T-helper 22 cell (primary cell): ENCODE measurements at regions not wholly inside any gene's neighbourhood (a gene's known extent, or its start where the extent isn't known, plus 50 kb on each side); places are given as distances from the start of the nearest gene placed in this dataset.
"Not testable (repeated sequence)": the region's sequence is repeated elsewhere in the genome, so short reads cannot be mapped to it uniquely, and the experiment has no call there.

Experiments used
- DNase-seq: peaks from one replicate; pipeline ENCODE4 v3.0.0-alpha.2; 2020; ENCODE audit warnings: low read depth

DNA sequence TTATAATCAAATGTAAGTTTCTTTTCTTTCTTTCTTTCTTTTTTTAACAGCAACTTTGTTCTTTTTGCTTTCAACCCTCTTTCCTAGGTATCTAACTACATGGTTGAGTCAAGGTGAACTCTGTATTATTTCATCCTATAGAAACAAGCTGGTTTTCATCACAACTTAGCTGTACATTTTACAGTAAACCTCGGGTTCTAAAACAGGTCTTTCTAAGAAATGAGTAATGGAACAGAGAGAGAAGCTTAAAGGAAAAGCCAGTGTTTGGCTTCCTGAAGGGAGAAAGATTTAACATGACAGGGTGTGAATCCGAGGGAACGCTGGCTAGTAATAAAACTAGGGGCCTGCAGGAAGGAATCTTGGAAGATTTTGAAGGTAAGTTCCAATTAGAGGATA lies 143.4 kb upstream of the ITGB1 start:
- no peak for DNase-seq

DNA sequence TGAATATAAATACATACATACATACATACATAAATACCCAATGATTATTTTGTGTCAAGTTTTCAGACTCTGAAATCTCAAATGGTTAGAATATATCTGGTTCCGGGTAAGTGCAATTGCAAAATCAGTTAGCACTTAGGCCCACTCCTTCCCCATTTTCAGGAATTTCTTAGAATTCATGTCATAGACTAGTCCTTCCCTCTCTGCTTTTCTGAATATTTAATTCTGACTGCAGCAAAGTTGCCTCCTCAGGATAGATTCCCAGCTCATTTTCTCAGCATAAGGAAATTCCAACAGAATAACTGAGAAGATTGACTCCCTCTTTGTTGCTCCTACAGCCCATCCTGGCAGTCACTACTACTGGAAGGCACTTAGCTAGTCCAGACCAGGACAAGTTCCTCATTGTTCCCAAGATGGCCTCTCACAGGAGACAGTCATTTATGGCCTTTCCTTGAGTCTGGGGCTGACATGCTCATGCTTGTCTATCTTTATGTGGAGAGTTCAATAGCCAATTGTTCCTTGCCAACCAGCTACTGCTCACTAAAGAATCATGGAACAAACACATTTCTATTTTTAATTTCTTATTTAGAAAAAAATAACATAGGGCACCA lies 142.9 kb upstream of the ITGB1 start:
- DNase-seq: no peak

DNA sequence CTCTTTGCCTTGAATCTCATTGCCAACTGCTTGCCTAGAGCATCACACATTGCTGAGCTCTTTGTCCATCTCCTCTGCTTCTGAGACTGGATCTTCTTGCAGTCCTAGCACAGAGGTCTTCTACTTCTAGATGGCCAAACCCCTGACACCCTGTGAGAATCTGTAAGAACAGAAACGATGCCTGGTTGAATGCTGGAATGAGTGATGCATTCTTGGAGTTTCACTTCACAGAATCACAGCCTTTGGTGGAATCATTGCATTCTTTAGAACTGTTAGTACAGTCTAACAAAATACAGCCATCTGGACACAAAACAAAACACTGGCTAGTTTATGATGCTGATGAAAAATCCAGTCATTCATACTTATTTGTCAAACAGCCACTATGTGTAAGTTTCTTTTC lies 141.7 kb upstream of the ITGB1 start:
- DNase-seq: no peak

DNA sequence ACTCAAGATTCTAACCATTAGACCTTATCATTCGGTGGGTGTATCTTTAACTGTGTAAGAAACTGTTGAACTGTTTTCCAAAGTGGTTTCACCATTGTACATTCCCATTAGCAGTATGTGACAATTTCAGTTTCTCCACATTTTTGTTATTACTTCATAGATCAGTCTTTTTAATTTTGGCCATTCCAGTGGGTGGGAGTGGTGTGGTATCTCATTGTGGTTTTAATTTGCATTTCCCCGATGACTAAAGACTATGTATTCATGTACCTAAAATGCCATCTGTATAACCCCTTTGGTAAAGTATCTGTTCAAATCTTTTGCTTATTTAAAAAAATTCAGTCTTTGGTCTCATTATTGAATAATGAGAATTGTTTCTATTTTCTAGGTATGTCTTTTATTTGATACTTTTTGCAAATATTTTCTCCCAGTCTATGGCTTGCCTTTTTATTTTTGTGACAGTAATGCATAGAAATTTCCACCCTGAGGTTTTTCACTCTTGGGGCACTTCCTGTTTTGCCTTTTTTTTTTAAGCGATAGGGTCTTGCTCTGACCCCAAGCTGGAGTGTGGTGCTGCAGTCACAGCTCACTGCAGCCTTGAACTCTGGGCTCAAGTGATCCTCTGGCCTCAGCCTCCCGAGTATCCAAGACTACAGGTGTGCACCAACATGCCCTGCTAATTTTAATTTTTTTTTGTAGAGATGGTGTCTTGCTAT lies 141.1 kb upstream of the ITGB1 start:
- DNase-seq: no peak

DNA sequence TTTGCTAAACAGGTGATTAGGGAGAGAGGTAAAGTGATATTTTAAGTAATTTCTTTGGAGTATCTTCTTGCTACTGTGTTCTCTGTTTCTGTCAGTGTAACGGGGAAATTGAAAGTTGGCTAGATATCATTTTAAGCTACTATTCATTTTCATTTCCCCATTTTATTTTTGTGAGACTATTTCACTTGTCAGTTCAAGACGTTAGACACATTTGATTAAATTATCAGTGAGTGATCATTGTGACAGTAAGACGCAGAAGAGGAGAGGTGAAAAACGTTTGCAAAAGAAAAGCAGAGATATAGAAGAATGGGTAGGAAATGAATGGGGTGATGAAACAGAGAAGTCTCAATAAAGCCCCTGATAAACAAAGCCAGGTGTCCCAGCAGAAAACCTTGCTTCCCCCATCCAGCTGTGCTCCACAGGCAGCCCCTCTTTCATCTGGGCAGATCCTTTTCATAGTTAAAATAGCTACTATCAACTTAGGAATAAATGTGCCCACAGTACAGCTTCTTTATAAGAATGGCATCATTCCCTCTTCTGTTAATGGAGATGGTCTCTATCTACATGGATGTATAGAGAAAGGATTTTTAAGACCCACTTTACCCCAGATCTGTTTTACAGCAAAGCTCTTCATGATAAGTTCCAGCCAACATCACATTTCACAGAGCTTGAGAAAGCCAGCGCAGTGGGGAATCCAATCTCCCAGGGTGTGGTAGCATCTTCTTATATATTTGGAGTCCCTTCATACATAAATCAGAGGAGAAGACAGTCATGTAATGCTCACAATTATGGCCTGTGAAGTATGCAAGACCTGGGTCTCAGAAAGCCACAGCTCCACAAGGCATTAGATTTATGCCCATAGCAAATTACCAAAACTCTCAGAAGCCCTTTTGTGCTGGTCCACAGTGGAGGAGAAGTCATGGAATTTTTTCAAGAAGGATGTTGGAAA lies 138.1 kb upstream of the ITGB1 start:
- DNase-seq: no peak

DNA sequence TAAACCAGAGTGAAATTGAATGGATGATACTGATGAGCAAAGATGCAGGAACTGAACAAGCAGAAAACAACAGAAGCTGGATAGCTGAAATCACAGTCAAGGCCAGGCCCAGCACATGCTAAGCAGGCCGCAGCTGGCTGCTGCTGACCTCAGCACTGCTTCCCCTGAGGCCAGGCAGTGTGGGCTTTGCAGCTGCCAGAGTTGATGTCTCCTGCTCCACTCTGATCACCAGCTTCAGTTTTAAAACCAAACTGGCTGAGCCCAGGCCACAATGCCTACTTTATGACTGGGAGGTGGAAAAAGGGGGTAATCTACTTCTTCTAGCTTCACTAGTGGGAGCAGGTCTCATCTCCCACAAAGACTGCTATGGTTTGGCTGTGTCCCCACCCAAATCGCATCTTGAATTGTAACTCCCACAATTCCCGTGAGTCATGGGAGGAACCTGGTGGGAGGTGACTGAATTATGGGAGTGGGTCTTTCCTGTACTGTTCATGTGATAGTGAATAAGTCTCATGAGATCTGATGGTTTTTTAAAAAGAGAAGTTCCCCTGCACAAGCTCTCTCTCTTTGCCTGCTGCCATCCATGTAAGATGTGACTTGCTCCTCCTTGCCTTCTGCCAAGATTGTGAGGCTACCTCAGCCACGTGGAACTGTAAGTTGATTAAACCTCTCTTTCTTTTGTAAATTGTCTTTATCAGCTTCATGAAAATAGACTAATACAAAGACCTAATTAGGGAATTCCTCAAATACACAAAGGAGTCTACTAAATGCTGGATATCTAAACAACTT lies 136.4 kb upstream of the ITGB1 start:
- no peak for DNase-seq

DNA sequence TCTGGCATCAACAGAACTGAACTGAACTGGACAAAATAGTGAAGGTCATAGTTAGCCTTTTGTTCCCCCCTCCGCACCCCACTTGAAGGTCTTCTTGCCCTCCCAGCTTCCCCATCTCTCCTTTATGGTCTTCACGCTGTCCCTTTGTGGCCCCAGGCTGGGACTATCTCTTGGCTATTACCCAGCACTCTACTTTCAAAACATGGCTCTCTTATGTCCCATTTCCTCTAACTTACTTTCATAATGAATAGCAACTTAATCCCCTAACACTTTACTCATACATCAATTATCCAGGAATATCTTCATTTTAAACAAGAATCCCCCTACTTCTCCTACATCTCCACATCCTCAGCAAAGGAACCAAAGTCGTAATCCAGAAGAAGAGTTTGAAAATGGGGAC lies 135.3 kb upstream of the ITGB1 start:
- DNase-seq: no peak

DNA sequence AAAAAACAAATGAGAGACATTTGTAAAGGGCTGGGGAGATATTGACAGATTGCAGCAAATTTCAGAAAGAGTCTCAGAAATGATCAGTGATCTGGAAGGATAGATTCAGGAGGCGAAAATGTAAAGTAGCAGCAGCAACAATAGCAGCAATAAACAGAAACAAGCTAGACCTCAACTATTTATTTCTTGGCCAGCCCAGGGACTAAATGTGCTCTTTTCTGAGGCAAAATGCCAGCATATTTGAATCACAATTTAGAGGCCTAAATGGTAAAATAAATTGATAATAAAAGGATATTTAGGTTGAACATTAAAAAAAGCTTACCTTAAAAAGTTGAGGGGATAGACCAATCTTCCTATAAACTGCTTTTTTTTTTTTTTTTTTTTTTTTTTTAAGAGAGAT lies 134.6 kb upstream of the ITGB1 start:
- DNase-seq: no peak

DNA sequence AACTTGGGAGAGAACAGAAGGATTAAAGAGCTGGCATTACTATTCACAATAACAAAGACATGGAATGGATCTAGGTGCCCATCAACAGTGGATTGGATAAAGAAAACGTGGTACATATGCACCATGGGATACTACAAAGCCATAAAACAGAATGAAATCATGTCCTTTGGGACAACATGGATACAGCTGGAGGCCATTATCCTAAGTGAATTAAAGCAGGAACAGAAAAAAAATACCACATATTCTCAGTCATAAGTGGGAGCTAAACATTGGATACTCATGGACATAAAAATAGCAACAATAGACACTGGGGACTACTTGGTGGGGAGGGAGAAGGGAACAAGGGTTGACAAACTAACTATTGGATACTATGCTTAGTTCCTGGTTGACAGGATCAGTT lies 133.2 kb upstream of the ITGB1 start:
- no peak for DNase-seq

DNA sequence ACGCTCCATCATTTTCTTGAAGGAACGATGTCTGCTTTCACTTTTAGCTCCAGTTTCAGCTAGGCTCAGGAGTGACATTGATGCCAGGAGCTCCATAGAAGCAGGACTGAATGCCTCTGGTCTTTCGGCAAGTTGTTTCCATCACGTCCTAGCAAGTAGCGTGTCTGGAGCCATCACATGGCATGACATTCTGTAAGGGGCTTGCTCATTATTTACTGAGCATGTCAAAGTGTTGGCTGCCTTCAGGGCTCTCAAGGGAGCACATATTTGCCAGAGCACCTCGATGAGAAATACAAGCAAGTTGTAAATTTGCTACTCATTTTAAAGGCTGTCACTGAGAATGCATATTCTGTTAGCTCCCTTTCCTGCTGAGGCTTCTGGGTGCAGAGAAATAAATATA lies 131.0 kb upstream of the ITGB1 start:
- DNase-seq: no peak

DNA sequence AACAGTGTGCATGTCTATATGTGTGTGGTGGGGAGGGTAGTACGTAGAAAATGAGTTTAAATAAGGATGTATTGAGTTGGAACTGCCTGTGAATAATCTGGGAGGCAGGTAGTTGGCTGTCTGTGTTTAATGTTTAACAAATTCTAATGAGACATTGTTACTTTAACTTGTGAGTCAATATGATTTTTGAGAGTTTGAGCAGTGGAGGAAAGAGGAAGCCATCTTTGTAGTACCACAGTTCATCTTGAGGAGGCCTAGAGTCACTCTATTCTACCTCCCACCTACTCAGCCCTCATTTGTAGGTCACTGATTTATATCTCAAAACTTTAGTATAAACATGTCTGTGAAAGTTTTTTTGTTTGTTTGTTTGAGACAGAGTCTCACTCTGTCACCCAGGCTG lies 129.9 kb upstream of the ITGB1 start:
- DNase-seq: no peak

DNA sequence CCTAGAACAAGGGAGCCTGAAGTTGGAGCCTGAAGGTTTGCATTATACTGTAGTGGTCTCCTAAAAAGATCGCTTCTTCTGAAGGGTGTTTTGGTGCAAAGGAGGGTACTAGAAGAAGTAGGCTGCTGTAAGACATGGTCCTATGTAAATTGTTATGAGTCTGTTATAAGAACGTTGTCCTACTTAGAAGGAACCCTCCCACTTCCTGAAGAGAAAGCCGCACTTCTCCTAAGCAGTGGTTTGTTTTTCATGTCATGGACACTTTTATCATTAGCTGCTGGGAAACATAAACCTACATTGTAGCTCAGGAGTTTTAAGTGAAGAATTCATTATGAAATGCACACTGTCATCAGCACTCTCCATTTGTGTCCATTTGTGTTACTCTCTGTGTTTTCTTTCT lies 129.1 kb upstream of the ITGB1 start:
- no peak for DNase-seq

DNA sequence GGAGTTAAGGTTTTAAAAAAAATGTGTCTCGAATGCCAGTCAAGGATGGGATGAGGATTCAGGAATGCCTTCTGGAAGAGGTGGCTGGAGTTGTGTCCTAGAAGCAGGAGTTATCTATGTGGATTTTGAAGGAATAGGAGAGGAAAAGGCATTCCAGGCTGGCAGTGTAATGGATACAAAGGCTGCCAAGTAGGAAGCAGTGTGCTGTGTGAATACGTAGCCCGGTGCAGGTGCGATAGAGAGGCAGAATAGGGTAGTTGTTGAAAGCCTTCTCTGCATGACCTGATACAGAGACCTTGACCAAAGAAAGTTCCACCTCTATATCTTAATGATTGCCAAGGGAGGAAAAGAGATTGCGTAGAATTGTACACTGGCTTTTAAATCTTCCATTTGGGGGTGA lies 128.1 kb upstream of the ITGB1 start:
- DNase-seq: no peak

DNA sequence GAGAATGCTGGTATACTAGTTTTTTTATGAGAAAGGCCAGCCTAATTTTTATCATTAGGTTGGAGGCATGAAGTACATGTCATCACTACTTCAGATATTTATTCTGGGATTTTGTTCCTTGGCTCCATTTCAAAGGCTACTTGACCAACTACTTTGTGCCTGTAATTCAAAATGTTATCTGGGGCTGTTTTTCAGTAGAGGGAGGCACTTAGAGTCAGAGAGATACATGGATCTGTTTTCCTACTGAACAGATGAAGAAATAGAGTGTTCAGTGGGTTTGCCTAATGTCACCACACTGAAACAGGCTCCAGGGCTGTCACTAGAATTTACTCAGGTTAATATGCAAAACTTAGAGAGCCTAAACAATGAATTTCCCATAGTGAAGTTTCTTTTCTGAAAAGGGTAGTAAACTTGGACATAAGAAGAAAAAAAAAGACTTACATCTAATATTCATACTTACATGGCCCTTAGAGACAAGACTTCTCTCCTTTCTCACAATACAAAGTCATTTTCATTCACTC lies 127.3 kb upstream of the ITGB1 start:
- DNase-seq: no peak

DNA sequence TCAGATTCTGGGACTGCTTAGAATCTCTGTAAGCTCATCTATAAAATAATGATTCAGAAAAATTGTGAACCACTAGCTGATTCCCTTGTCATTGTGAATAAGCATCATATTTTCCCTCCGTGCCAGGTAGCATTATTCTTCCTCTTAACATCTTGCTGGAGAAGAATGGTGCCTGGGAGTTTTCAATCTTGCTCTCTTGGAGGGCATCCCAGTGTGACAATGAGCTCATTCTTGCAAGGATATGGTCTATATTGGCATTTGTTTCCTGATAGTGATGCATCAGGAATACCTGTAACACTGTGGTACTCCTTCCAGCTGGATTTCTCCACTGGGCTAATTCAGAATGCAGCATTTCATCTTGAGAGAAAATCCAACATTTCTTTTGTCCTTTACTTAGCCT lies 126.4 kb upstream of the ITGB1 start:
- DNase-seq: no peak

DNA sequence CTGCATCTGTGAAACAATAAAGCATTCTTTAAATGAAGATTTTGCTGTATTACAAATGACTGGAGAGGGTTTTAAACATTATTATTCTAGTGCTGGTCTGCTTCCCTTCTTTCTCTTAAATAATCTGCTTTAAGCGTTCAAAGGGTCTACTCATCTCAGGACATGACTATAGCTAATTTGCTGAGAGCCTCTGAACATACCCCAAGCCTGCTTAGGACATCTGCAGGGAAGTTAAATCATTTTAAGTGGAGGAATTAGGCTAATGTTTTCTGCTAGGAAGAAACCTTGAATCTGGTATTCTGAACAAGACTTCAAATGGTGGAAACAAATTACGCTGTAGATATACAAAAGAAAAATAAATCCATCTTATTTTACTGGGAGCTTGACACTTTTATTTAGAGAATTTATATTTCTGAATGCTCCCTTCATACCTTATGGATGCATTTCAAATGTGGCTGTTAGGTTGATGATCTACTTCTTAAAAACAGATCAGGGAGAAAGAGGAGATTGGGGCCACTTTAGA lies 124.4 kb upstream of the ITGB1 start:
- no peak for DNase-seq

DNA sequence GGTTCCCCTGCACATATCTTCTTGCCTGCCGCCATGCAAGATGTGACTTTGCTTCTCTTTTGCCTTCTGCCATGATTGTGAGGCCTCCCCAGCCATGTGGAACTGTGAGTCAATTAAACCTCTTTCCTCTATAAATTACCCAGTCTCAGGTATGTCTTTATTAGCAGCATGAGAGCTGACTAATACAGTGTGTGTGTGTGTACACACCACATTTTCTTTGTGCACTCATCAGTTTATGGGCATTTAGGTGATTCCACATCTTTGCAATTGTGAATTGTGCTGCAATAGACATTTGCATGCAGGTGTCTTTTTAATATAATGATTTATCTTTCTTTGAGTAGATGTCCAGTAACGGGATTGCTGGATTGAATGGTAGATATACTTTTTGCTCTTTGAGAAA lies 122.4 kb upstream of the ITGB1 start:
- DNase-seq: not testable (repeated sequence)

DNA sequence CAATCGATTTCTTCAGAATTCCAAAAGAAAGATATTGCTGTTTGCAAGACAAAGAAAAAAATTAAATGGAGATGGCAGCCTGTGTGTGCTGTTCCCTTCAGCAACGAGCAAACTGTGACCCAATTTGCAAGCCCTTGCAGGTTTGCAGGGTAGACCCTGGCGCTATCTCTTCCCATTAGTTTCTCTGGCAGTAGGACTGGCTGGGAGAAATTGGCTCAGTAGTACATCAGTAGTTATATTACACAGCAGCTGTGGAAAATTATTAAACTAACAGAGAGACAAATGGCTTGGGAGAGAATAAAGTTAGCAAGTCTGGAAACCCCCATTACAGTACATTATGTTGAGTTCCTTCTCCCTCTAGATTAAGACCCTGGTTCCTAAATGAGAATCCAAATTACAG lies 116.4 kb upstream of the ITGB1 start:
- no peak for DNase-seq

DNA sequence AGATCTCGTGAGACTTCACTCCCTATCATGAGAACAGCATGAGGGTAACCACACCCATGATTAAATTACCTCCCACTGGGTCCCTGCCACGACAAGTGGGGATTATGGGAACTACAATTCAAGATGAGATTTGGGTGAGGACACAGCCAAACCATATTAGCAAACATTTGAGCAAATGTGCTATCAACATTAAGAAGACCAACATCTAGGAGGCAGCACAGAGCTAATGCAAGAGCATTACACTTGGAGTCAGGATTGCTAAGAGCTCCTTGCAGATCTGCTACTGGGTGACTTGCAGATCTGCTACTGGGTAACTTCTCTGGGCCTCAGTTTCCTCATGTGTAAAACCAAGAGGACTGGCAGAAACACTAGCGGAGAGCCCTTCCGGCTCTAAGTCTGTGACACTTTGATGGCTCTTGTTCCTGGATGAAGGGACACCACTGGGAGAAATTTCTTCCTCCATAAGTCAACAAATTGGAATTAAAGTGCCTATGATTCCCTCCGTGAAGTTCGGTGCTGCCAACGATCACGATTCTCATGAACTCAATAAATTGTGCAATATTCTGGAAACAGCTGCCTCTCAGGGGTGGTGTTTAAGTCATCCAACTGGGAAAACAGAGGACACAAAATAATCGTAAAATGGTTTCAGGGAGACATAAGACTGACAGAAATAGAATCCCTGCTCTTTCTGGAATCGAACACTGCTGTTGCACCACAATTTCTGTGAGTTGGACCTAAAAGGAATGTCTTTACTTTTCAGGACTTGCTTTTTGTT lies 115.8 kb upstream of the ITGB1 start:
- no peak for DNase-seq

DNA sequence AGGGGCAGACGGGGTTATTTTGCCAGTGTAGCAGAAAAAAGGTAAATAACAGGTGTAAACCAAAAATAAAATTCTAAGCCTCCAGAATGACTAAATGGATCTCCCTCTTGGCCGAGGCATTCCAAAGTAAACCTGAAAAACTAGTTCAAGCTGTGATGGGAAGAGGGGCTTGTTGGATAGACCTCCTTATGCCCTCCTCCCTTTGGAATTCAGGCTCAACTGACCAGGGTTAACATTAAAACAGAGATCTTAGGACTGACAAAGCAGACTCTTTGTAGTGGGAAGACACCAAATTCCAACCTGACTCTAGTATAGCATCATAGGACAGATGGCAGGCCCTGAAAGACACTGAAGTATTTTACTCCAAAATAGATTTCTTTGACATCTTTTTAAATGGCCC lies 113.8 kb upstream of the ITGB1 start:
- no peak for DNase-seq

DNA sequence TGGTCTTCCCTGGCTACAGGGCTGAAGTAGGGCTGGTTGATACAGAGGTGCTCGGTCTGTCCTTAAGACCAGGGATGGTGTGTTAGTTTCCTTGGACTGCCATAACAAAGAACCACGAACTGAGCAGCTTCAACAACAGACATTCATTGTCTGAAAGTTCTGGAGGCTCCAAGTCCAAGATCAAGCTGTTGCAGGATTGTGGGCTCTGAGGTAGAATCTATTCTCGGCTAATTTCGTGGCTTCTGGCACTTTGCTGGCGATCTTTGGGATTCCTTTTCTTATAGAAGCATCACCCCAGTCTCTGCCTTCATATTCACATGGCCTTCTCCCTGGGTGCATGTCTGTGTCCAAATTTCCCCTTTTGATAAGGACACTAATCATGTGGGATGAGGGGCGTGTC lies 112.1 kb upstream of the ITGB1 start:
- no peak for DNase-seq
